ENCODE measurements at regions not wholly inside any gene's neighbourhood (a gene's known extent, or its start where the extent isn't known, plus 50 kb on each side); places are given as distances from the start of the nearest gene placed in this dataset.

DNA sequence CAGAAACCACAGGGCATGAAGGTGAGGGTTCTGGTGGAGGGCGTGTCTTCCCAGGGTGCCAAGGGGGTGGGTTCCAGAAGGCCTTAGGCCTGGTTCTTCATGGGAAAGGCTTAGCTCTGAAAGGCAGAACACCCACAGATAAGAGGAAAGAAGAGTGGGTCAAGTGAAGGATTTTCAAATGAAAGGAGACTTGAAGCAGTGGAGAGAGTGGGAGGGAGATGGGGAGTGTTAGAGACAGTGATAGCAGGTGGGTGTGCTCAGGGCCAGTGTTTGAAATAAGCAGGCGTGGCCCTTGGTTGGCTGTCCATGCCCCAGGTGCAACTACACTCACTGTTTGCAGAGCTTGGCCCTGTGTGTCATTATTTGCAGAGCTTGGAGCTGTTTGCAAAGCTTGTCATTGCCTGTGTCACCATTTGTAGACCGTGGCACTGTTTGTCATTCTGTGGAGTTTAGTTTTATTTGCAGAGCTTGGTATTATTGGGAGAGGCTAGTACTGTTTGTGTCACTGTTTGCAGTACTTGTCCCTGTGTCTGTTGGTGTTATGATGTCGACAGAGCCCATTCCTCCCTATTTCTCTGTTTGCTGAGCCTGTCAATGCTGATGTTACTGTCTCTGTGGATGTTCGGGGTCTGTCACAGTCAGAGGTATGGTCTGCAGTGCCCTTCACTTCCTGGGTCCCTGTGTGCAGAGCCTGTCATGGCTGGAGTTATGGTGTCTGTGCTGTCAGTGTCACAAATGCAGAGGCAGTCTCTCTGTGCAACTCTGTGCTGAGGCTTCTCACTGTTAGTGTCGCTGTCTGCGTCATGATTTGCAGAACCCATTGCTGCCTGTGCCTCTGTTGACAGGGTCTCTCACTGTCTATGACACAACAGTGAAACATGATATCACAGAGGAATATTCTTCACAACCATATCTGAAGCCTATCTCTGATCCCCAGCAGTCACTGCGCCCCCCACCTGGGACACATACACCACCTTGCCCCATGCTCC, 127.7 kb upstream of the LRFN2 start (continued):
- TF ChIP-seq ZNF761 (CRISPR knock-in tag; conservative IDR thresholded peaks at IDR 0.05) (no peak), ZNF432 (CRISPR knock-in tag; IDR thresholded peaks at IDR 0.05; ENCODE audit: borderline replicate concordance) (no peak), ZNF776 (CRISPR knock-in tag; IDR thresholded peaks at IDR 0.05) (no peak), ZNF782 (CRISPR knock-in tag; IDR thresholded peaks at IDR 0.05; ENCODE audit: borderline replicate concordance) (0 out of 2 replicates have a peak, but pooled peaks have one; percentile 47), ZNF746 (CRISPR knock-in tag; IDR thresholded peaks at IDR 0.05) (no peak), ZNF367 (CRISPR knock-in tag; IDR thresholded peaks at IDR 0.05; ENCODE audit: borderline replicate concordance) (no peak), LCORL (IDR thresholded peaks at IDR 0.05) (no peak), LCORL (CRISPR knock-in tag; IDR thresholded peaks at IDR 0.05) (peak; percentile 77), SSRP1 (CRISPR knock-in tag; IDR thresholded peaks at IDR 0.05) (no peak), SETDB1 (CRISPR knock-in tag; IDR thresholded peaks at IDR 0.05; ENCODE audit: borderline replicate concordance) (no peak), ZNF251 (CRISPR knock-in tag; IDR thresholded peaks at IDR 0.05) (no peak), FOXO1 (CRISPR knock-in tag; IDR thresholded peaks at IDR 0.05) (peak; percentile 71), ZFAT (CRISPR knock-in tag; conservative IDR thresholded peaks at IDR 0.05) (no peak), ZNF296 (CRISPR knock-in tag; conservative IDR thresholded peaks at IDR 0.05) (no peak), RBM39 (IDR thresholded peaks at IDR 0.05; ENCODE audit: low read depth, low read length, poor library complexity, severe bottlenecking) (no peak), ZNF44 (CRISPR knock-in tag; IDR thresholded peaks at IDR 0.05) (no peak), NR2F6 (IDR thresholded peaks at IDR 0.05) (peak; percentile 68), NR2F6 (CRISPR knock-in tag; IDR thresholded peaks at IDR 0.05) (peak; percentile 76), ZFP82 (CRISPR knock-in tag; IDR thresholded peaks at IDR 0.05; ENCODE audit: borderline replicate concordance) (no peak), MEIS1 (CRISPR knock-in tag; IDR thresholded peaks at IDR 0.05; ENCODE audit: borderline replicate concordance) (peak; percentile 79; the same call in 1 of the 2 replicates), SP140L (CRISPR knock-in tag; IDR thresholded peaks at IDR 0.05; ENCODE audit: borderline replicate concordance) (no peak)
- TF ChIP-seq, protein P1, sequence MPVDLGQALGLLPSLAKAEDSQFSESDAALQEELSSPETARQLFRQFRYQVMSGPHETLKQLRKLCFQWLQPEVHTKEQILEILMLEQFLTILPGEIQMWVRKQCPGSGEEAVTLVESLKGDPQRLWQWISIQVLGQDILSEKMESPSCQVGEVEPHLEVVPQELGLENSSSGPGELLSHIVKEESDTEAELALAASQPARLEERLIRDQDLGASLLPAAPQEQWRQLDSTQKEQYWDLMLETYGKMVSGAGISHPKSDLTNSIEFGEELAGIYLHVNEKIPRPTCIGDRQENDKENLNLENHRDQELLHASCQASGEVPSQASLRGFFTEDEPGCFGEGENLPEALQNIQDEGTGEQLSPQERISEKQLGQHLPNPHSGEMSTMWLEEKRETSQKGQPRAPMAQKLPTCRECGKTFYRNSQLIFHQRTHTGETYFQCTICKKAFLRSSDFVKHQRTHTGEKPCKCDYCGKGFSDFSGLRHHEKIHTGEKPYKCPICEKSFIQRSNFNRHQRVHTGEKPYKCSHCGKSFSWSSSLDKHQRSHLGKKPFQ (CRISPR knock-in tag; IDR thresholded peaks at IDR 0.05; ENCODE audit: insufficient replicate concordance), result no peak
- TF ChIP-seq, protein P2, sequence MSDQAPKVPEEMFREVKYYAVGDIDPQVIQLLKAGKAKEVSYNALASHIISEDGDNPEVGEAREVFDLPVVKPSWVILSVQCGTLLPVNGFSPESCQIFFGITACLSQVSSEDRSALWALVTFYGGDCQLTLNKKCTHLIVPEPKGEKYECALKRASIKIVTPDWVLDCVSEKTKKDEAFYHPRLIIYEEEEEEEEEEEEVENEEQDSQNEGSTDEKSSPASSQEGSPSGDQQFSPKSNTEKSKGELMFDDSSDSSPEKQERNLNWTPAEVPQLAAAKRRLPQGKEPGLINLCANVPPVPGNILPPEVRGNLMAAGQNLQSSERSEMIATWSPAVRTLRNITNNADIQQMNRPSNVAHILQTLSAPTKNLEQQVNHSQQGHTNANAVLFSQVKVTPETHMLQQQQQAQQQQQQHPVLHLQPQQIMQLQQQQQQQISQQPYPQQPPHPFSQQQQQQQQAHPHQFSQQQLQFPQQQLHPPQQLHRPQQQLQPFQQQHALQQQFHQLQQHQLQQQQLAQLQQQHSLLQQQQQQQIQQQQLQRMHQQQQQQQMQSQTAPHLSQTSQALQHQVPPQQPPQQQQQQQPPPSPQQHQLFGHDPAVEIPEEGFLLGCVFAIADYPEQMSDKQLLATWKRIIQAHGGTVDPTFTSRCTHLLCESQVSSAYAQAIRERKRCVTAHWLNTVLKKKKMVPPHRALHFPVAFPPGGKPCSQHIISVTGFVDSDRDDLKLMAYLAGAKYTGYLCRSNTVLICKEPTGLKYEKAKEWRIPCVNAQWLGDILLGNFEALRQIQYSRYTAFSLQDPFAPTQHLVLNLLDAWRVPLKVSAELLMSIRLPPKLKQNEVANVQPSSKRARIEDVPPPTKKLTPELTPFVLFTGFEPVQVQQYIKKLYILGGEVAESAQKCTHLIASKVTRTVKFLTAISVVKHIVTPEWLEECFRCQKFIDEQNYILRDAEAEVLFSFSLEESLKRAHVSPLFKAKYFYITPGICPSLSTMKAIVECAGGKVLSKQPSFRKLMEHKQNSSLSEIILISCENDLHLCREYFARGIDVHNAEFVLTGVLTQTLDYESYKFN (CRISPR knock-in tag; conservative IDR thresholded peaks at IDR 0.05), result peak; percentile 71
- TF ChIP-seq, protein P3, sequence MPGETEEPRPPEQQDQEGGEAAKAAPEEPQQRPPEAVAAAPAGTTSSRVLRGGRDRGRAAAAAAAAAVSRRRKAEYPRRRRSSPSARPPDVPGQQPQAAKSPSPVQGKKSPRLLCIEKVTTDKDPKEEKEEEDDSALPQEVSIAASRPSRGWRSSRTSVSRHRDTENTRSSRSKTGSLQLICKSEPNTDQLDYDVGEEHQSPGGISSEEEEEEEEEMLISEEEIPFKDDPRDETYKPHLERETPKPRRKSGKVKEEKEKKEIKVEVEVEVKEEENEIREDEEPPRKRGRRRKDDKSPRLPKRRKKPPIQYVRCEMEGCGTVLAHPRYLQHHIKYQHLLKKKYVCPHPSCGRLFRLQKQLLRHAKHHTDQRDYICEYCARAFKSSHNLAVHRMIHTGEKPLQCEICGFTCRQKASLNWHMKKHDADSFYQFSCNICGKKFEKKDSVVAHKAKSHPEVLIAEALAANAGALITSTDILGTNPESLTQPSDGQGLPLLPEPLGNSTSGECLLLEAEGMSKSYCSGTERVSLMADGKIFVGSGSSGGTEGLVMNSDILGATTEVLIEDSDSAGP (CRISPR knock-in tag; IDR thresholded peaks at IDR 0.05; ENCODE audit: borderline replicate concordance), result no peak; the same call in 1 of the 2 replicates
